ENCODE measurements at regions not wholly inside any gene's neighbourhood (a gene's known extent, or its start where the extent isn't known, plus 50 kb on each side); places are given as distances from the start of the nearest gene placed in this dataset.

DNA sequence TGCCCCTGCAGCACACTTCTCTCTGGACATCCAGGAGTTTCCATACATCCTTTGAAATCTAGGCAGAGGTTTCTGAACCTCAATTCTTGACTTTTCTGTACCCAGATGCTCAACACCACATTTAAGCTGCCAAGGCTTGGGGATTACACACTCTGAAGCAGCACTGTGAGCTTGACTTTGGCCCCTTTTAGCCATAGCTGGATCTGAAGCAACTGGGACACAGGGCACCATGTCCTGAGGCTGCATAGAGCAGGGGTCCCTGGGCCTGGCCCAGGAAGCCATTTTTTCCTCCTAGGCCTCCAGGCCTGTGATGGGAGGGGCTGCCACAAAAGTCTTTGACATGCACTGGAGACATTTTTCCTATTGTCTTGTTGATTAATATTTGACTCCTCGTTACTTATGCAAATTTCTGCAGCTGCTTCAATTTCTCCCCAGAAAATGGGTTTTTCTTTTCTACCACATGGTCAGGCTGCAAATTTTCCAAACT is 694.0 kb downstream of the DIPK2A start:
- TF ChIP-seq, protein P1, sequence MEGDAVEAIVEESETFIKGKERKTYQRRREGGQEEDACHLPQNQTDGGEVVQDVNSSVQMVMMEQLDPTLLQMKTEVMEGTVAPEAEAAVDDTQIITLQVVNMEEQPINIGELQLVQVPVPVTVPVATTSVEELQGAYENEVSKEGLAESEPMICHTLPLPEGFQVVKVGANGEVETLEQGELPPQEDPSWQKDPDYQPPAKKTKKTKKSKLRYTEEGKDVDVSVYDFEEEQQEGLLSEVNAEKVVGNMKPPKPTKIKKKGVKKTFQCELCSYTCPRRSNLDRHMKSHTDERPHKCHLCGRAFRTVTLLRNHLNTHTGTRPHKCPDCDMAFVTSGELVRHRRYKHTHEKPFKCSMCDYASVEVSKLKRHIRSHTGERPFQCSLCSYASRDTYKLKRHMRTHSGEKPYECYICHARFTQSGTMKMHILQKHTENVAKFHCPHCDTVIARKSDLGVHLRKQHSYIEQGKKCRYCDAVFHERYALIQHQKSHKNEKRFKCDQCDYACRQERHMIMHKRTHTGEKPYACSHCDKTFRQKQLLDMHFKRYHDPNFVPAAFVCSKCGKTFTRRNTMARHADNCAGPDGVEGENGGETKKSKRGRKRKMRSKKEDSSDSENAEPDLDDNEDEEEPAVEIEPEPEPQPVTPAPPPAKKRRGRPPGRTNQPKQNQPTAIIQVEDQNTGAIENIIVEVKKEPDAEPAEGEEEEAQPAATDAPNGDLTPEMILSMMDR (conservative IDR thresholded peaks at IDR 0.05 in 1 of 2, IDR thresholded peaks at IDR 0.05 in 1 of 2; ENCODE audit: extremely low read depth in 1 of 2, insufficient read depth in 1 of 2, low read depth in 1 of 2, low read length in 2 of 2), result no peak
- TF ChIP-seq EZH2 (IDR thresholded peaks at IDR 0.05; ENCODE audit: borderline replicate concordance, low read length), result no peak
